NCI-H187 treated with DMSO at 0.1 percent for 48 hours (cell line): ENCODE measurements at regions not wholly inside any gene's neighbourhood (a gene's known extent, or its start where the extent isn't known, plus 50 kb on each side); places are given as distances from the start of the nearest gene placed in this dataset.

Experiments
- DNase-seq: peaks from one replicate; lab custom pipeline; 2025; lab: John Stamatoyannopoulos, UW

DNA sequence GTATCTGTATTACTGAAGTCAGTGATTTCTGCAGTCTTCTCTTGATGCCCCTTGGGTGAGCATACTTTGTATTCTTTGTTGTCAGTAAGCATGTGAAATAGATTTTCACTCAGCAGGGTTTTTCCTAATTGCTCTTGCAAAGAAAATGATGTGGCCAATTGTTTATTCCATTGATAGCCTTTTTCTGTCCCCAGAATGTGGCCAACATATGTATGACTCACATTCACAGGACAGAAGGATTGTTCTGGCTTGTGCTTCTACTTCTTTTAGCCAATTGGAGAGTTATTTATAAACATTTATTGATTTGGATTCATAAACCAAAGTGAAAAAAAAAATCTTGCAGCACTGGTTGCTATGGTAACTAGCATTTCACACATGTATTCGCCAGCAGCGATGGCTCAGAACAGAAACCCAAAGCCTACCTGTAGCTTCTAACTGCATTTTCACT is 54.4 kb upstream of the RBM24 start:
- DNase-seq, result no peak

DNA sequence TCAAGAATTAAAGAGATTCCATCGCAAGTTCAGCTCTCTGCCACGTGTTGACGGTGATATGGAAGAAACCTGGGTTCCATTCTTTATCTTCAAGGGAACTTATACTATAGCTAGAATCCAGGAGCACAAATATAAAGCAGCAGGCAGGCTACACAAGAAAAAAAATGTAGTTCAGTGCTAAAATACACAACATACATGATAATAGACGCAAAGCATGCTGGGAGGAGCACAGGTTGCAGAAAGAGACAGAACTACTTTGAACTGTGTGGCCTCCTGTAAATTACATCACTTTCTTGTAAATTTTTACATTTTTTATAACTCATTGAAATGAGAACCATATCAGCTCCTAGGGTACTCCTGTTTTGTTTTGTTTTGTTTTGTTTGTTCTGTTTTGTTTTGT is 53.8 kb upstream of the RBM24 start:
- no peak for DNase-seq
